ENCODE measurements at regions not wholly inside any gene's neighbourhood (a gene's known extent, or its start where the extent isn't known, plus 50 kb on each side); places are given as distances from the start of the nearest gene placed in this dataset.

- no peaks in the 10 kb centered on the region for H3K9me3 ChIP-seq (replicated peaks)
- H3K27me3 ChIP-seq (ENCODE audit: low read depth) = no peaks in the 10 kb centered on the region
- H3K4me3 ChIP-seq = no peak overlapping the region
- intact Hi-C loops (cut with micrococcal nuclease) = no loop called here
- no peaks in the 10 kb centered on the region for H3K36me3 ChIP-seq
- H3K27ac ChIP-seq (replicated peaks) = no peak overlapping the region
- TF ChIP-seq, protein P1, sequence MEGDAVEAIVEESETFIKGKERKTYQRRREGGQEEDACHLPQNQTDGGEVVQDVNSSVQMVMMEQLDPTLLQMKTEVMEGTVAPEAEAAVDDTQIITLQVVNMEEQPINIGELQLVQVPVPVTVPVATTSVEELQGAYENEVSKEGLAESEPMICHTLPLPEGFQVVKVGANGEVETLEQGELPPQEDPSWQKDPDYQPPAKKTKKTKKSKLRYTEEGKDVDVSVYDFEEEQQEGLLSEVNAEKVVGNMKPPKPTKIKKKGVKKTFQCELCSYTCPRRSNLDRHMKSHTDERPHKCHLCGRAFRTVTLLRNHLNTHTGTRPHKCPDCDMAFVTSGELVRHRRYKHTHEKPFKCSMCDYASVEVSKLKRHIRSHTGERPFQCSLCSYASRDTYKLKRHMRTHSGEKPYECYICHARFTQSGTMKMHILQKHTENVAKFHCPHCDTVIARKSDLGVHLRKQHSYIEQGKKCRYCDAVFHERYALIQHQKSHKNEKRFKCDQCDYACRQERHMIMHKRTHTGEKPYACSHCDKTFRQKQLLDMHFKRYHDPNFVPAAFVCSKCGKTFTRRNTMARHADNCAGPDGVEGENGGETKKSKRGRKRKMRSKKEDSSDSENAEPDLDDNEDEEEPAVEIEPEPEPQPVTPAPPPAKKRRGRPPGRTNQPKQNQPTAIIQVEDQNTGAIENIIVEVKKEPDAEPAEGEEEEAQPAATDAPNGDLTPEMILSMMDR (IDR thresholded peaks at IDR 0.05; ENCODE audit: borderline replicate concordance) = no peak
- H3K4me1 ChIP-seq = no peaks in the 10 kb centered on the region
- DNase-seq = no peak
These were observed 670.2 kb upstream of the LMO3 start for GRCh38 chr12:17276196-17276595.

DNA sequence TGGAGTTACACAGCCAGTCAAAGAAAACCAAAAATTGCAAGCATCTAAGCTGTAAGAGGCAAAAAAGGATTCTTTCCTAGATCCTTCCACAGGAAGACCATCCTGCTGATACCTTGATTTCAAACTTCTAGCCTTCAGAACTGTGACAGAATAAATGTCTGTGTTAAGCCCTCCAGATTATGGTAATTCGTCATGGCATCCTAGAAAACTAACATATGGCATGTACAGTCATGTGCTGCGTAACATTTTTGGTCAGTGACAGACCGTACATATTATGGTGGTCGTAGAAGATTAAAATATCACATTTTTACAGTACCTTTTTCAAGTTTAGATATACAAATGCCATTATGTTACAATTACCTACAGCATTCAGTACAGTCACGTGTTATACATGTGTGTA lies 660.9 kb upstream of the LMO3 start:
- Histone ChIP-seq H3K27me3 (ENCODE audit: low read depth) (no peaks in the 10 kb centered on the region), H3K4me3 (no peak overlapping the region), H3K9me3 (replicated peaks) (peaks cover 7% of the 10 kb centered on the region), H3K36me3 (no peaks in the 10 kb centered on the region), H3K4me1 (no peaks in the 10 kb centered on the region), H3K27ac (replicated peaks) (no peak overlapping the region)
- TF ChIP-seq, protein P1 (IDR thresholded peaks at IDR 0.05; ENCODE audit: borderline replicate concordance) = no peak
- intact Hi-C loops (cut with micrococcal nuclease) = no loop called here
- DNase-seq = no peak

GRCh38 chr12:17264603-17265002 lies 658.6 kb upstream of the LMO3 start:
- Histone ChIP-seq H3K27me3 (ENCODE audit: low read depth) (no peaks in the 10 kb centered on the region), H3K27ac (replicated peaks) (no peak overlapping the region), H3K4me1 (no peaks in the 10 kb centered on the region), H3K4me3 (no peak overlapping the region), H3K36me3 (no peaks in the 10 kb centered on the region), H3K9me3 (replicated peaks) (peaks cover 7% of the 10 kb centered on the region)
- DNase-seq = no peak
- intact Hi-C loops (cut with micrococcal nuclease) = no loop called here
- TF ChIP-seq, protein P1 (IDR thresholded peaks at IDR 0.05; ENCODE audit: borderline replicate concordance) = no peak

GRCh38 chr12:17239874-17240273 lies 633.9 kb upstream of the LMO3 start:
- TF ChIP-seq, protein P1 (IDR thresholded peaks at IDR 0.05; ENCODE audit: borderline replicate concordance) = no peak
- H3K4me3 ChIP-seq = no peak overlapping the region
- peaks cover 39% of the 10 kb centered on the region for H3K9me3 ChIP-seq (replicated peaks)
- intact Hi-C loops (cut with micrococcal nuclease) = no loop called here
- DNase-seq = no peak
- no peaks in the 10 kb centered on the region for H3K4me1 ChIP-seq
- H3K27ac ChIP-seq (replicated peaks) = no peak overlapping the region
- H3K27me3 ChIP-seq (ENCODE audit: low read depth) = no peaks in the 10 kb centered on the region
- no peaks in the 10 kb centered on the region for H3K36me3 ChIP-seq

- H3K4me1 ChIP-seq = no peaks in the 10 kb centered on the region
- H3K9me3 ChIP-seq (replicated peaks) = peaks cover 20% of the 10 kb centered on the region
- no peaks in the 10 kb centered on the region for H3K27me3 ChIP-seq (ENCODE audit: low read depth)
- intact Hi-C loops (cut with micrococcal nuclease) = no loop called here
- H3K27ac ChIP-seq (replicated peaks) = no peak overlapping the region
- TF ChIP-seq, protein P1 (IDR thresholded peaks at IDR 0.05; ENCODE audit: borderline replicate concordance) = no peak
- no peak overlapping the region for H3K4me3 ChIP-seq
- H3K36me3 ChIP-seq = no peaks in the 10 kb centered on the region
- DNase-seq = no peak
These were observed 630.0 kb upstream of the LMO3 start for GRCh38 chr12:17235996-17236395.
